ENCODE measurements at regions not wholly inside any gene's neighbourhood (a gene's known extent, or its start where the extent isn't known, plus 50 kb on each side); places are given as distances from the start of the nearest gene placed in this dataset.

DNA sequence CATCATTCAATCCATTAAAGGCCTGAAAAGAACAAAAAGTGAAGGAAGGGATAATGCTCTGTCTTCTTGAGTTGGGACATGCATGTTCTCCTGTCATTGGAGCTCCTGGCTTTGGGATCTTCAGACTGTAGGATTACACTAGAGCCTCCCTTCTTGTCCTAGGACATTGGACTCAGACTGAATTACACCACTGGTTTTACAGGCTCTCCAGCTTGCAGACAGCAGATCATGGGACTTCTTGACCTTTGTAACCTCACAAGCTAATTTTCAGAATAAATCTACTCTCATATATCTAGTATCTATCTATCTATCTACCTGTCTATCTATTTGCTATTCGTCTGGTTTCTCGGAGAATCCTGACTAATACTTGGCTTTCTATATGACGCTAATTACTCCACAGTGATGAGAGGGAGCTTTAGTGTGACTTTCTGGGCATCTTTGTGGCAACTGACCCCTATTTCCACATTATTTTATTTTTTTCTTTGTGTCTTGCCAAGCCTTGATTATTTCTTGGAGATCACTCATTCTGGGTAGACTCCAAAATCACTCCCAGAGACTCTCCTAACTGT lies 151.9 kb upstream of the ZNF184 start:
- no peak for TF ChIP-seq MYC (IDR thresholded peaks at IDR 0.05; ENCODE audit: low read depth, low read length)
- TF ChIP-seq, protein P1, sequence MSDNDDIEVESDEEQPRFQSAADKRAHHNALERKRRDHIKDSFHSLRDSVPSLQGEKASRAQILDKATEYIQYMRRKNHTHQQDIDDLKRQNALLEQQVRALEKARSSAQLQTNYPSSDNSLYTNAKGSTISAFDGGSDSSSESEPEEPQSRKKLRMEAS (IDR thresholded peaks at IDR 0.05; ENCODE audit: insufficient read depth, insufficient read length) = no peak
- no peak for TF ChIP-seq EZH2 (IDR thresholded peaks at IDR 0.05; ENCODE audit: borderline replicate concordance, low read depth, low read length, severe bottlenecking)
- no peak for TF ChIP-seq POLR2AphosphoS5 (IDR thresholded peaks at IDR 0.05; ENCODE audit: insufficient read depth, low read depth, low read length)
- TF ChIP-seq FOS (IDR thresholded peaks at IDR 0.05; ENCODE audit: borderline replicate concordance, insufficient read depth, low read length) = no peak
- TF ChIP-seq JUN (IDR thresholded peaks at IDR 0.05; ENCODE audit: borderline replicate concordance, insufficient read depth, insufficient read length, low read depth) = no peak
- TF ChIP-seq POLR2A (IDR thresholded peaks at IDR 0.05; ENCODE audit: low read depth, low read length) = no peak
- TF ChIP-seq GATA2 (IDR thresholded peaks at IDR 0.05; ENCODE audit: insufficient read depth, insufficient read length, low read depth, low read length) = no peak
- TF ChIP-seq, protein P2, sequence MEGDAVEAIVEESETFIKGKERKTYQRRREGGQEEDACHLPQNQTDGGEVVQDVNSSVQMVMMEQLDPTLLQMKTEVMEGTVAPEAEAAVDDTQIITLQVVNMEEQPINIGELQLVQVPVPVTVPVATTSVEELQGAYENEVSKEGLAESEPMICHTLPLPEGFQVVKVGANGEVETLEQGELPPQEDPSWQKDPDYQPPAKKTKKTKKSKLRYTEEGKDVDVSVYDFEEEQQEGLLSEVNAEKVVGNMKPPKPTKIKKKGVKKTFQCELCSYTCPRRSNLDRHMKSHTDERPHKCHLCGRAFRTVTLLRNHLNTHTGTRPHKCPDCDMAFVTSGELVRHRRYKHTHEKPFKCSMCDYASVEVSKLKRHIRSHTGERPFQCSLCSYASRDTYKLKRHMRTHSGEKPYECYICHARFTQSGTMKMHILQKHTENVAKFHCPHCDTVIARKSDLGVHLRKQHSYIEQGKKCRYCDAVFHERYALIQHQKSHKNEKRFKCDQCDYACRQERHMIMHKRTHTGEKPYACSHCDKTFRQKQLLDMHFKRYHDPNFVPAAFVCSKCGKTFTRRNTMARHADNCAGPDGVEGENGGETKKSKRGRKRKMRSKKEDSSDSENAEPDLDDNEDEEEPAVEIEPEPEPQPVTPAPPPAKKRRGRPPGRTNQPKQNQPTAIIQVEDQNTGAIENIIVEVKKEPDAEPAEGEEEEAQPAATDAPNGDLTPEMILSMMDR (IDR thresholded peaks at IDR 0.05; ENCODE audit: extremely low read depth in 1 of 2, insufficient read depth in 1 of 2, low read depth in 1 of 2, low read length in 2 of 2) = no peak
- intact Hi-C loops (cut with micrococcal nuclease) (no loop called here), dilution Hi-C loops (cut with MboI; ENCODE audit: extremely low pct_ligation_motif_present, low sequenced_read_pairs) (no loop called here)
- Histone ChIP-seq H3K27me3 (ENCODE audit: control insufficient read depth in 2 of 2, insufficient read depth in 2 of 2, low read length in 2 of 2) (peaks cover 0 to 1% of the 10 kb centered on the region in 2 experiments), H3K9ac (replicated peaks; ENCODE audit: extremely low read depth, insufficient read depth, low read length) (no peak overlapping the region), H3K27ac (ENCODE audit: insufficient read depth, low read depth, low read length) (no peak overlapping the region), H4K20me1 (replicated peaks; ENCODE audit: control insufficient read depth, extremely low read depth, insufficient read depth, low read length) (no peaks in the 10 kb centered on the region), H3K79me2 (ENCODE audit: control insufficient read depth, insufficient read depth, low read length) (no peaks in the 10 kb centered on the region), H3K36me3 (ENCODE audit: control insufficient read depth in 2 of 2, extremely low read depth in 1 of 2, insufficient read depth in 2 of 2, low read length in 2 of 2) (no peaks in the 10 kb centered on the region), H3K9me1 (replicated peaks; ENCODE audit: control insufficient read depth, extremely low read depth, insufficient read depth, low read length) (no peaks in the 10 kb centered on the region), H3K4me1 (ENCODE audit: control insufficient read depth, extremely low read depth, insufficient read depth, low read length) (no peaks in the 10 kb centered on the region), H3K4me2 (ENCODE audit: insufficient read depth, low read length) (no peak overlapping the region), H3K9me3 (replicated peaks; ENCODE audit: control insufficient read depth, insufficient read depth, low read length) (no peaks in the 10 kb centered on the region), H2AFZ (ENCODE audit: low read depth, low read length) (no peak overlapping the region), H3K4me3 (replicated peaks in 1 of 3; ENCODE audit: insufficient read depth in 1 of 3, low read depth in 1 of 3, low read length in 3 of 3) (no peak overlapping the region)
- ChIA-PET CTCF (interaction anchor here (0.8 to 1.1 kb wide), 2 partner anchors 16 to 312 kb away, joined by 3 to 5 read pairs; partner anchors contain the start of gene POM121L2), POLR2A (interaction anchor here (0.6 kb wide), 1 partner anchor 48 kb away, joined by 7 read pairs; no protein-coding TSS in a partner anchor)
- FAIRE-seq = no peak
- DNase-seq (ENCODE audit: low read depth, low spot score) = no peak
- no TSS peak for BruUV-seq (replicated peaks)

All from endothelial cell of umbilical vein (primary cell).